ENCODE measurements at regions not wholly inside any gene's neighbourhood (a gene's known extent, or its start where the extent isn't known, plus 50 kb on each side); places are given as distances from the start of the nearest gene placed in this dataset.

- TF ChIP-seq ZNF8 (CRISPR knock-in tag; IDR thresholded peaks at IDR 0.05) (no peak), ZC3H10 (CRISPR knock-in tag; IDR thresholded peaks at IDR 0.05) (no peak), CSRNP3 (CRISPR knock-in tag; IDR thresholded peaks at IDR 0.05) (no peak), TCF4 (CRISPR knock-in tag; IDR thresholded peaks at IDR 0.05; ENCODE audit: borderline replicate concordance) (no peak), ZNF565 (CRISPR knock-in tag; conservative IDR thresholded peaks at IDR 0.05; ENCODE audit: low read depth) (no peak), ZFP3 (CRISPR knock-in tag; IDR thresholded peaks at IDR 0.05) (no peak), BACH2 (CRISPR knock-in tag; IDR thresholded peaks at IDR 0.05; ENCODE audit: borderline replicate concordance) (no peak), PPARA (CRISPR knock-in tag; IDR thresholded peaks at IDR 0.05; ENCODE audit: borderline replicate concordance) (no peak), RARB (CRISPR knock-in tag; IDR thresholded peaks at IDR 0.05) (no peak), ZNF70 (CRISPR knock-in tag; IDR thresholded peaks at IDR 0.05) (no peak)
These were observed 1129.5 kb downstream of the PLA2G4A start for GRCh38 chr1:187958207-187958606.

GRCh38 chr1:187959062-187959461 lies 1130.3 kb downstream of the PLA2G4A start:
- ATAC-seq: no peak
- TF ChIP-seq ZNF565 (CRISPR knock-in tag; conservative IDR thresholded peaks at IDR 0.05; ENCODE audit: low read depth) (no peak), ESRRG (CRISPR knock-in tag; IDR thresholded peaks at IDR 0.05) (no peak), RARB (CRISPR knock-in tag; IDR thresholded peaks at IDR 0.05) (no peak), CSRNP3 (CRISPR knock-in tag; IDR thresholded peaks at IDR 0.05) (no peak), ZNF70 (CRISPR knock-in tag; IDR thresholded peaks at IDR 0.05) (no peak), ZNF8 (CRISPR knock-in tag; IDR thresholded peaks at IDR 0.05) (no peak), ZFP3 (CRISPR knock-in tag; IDR thresholded peaks at IDR 0.05) (no peak), OSR1 (CRISPR knock-in tag; IDR thresholded peaks at IDR 0.05) (no peak), PATZ1 (CRISPR knock-in tag; IDR thresholded peaks at IDR 0.05; ENCODE audit: borderline replicate concordance) (no peak), ISL1 (CRISPR knock-in tag; IDR thresholded peaks at IDR 0.05) (no peak), ZFP30 (CRISPR knock-in tag; IDR thresholded peaks at IDR 0.05) (no peak), PPARA (CRISPR knock-in tag; IDR thresholded peaks at IDR 0.05; ENCODE audit: borderline replicate concordance) (no peak)

More at GRCh38 chr1:187958207-187958606, 1129.5 kb downstream of the PLA2G4A start:
- no peak for ATAC-seq

- no peak for TF ChIP-seq ZC3H10 (CRISPR knock-in tag; IDR thresholded peaks at IDR 0.05)
- ATAC-seq: no peak
These were observed 1131.4 kb downstream of the PLA2G4A start for GRCh38 chr1:187960125-187960638.

- TF ChIP-seq BACH2 (CRISPR knock-in tag; IDR thresholded peaks at IDR 0.05; ENCODE audit: borderline replicate concordance) (no peak), PATZ1 (CRISPR knock-in tag; IDR thresholded peaks at IDR 0.05; ENCODE audit: borderline replicate concordance) (no peak), ISL1 (CRISPR knock-in tag; IDR thresholded peaks at IDR 0.05) (no peak), ZFP3 (CRISPR knock-in tag; IDR thresholded peaks at IDR 0.05) (no peak), ESRRG (CRISPR knock-in tag; IDR thresholded peaks at IDR 0.05) (no peak), RARB (CRISPR knock-in tag; IDR thresholded peaks at IDR 0.05) (no peak), TOX (CRISPR knock-in tag; IDR thresholded peaks at IDR 0.05; ENCODE audit: borderline replicate concordance) (no peak), CSDC2 (CRISPR knock-in tag; IDR thresholded peaks at IDR 0.05) (no peak), CREB5 (CRISPR knock-in tag; IDR thresholded peaks at IDR 0.05; ENCODE audit: low read depth) (no peak), ZNF565 (CRISPR knock-in tag; conservative IDR thresholded peaks at IDR 0.05; ENCODE audit: low read depth) (no peak), ZNF70 (CRISPR knock-in tag; IDR thresholded peaks at IDR 0.05) (no peak), GLIS3 (CRISPR knock-in tag; IDR thresholded peaks at IDR 0.05) (no peak), SNAI2 (CRISPR knock-in tag; IDR thresholded peaks at IDR 0.05) (no peak), TCF4 (CRISPR knock-in tag; IDR thresholded peaks at IDR 0.05; ENCODE audit: borderline replicate concordance) (no peak), OSR1 (CRISPR knock-in tag; IDR thresholded peaks at IDR 0.05) (no peak)
- ATAC-seq: no peak
These were observed 1133.1 kb downstream of the PLA2G4A start for GRCh38 chr1:187961895-187962294.

All from SK-N-SH treated with all-trans-retinoic acid at 6 μM for 48 hours (cell line).